ENCODE measurements at regions not wholly inside any gene's neighbourhood (a gene's known extent, or its start where the extent isn't known, plus 50 kb on each side); places are given as distances from the start of the nearest gene placed in this dataset.
A peak's percentile ranks its signal among the peaks of the same experiment; 100 is the strongest.

DNA sequence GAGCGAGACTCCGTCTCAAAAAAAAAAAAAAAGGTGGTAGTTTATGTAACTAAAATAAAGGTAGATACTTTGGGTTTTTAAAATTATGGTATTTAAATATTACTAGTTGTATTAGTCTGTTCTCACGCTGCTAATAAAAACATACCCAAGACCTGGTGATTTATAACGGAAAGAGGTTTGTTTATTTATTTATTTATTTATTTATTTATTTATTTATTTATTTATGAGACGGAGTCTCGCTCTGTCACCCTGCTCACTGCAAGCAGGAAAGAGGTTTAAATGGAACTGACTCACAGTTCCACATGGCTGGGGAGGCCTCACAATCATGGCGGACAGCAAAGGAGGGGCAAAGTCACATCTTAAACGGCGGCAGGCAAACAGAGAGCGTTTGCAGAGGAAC is 196.0 kb downstream of the CALCRL start:
- no peak overlapping the region for H3K4me2 ChIP-seq (ENCODE audit: low read length, poor library complexity, severe bottlenecking)
- no peak overlapping the region for H3K18ac ChIP-seq (ENCODE audit: low read depth in 1 of 2, low read length in 2 of 2)
- H2AFZ ChIP-seq (ENCODE audit: low read depth, low read length), result no peak overlapping the region
- H2BK15ac ChIP-seq (ENCODE audit: low read depth, poor library complexity, severe bottlenecking), result no peak overlapping the region
- no peaks in the 10 kb centered on the region for H3K27me3 ChIP-seq (ENCODE audit: control insufficient read depth in 1 of 2, insufficient read depth in 1 of 2, low read length in 2 of 2)
- no peak overlapping the region for H2BK120ac ChIP-seq (ENCODE audit: low read depth, low read length)
- H3K4ac ChIP-seq (ENCODE audit: low read depth in 1 of 2, low read length in 2 of 2), result no peak overlapping the region
- H3K4me3 ChIP-seq (ENCODE audit: insufficient read depth in 1 of 2, low read depth in 1 of 2, low read length in 2 of 2), result no peak overlapping the region
- H3K23ac ChIP-seq (ENCODE audit: low read length in 2 of 2), result no peak overlapping the region
- WGBS, result over 99% methylated on average over 8 of the region's 10 CpGs
- H3K14ac ChIP-seq (ENCODE audit: low read length in 2 of 2), result no peak overlapping the region
- H3K36me3 ChIP-seq (ENCODE audit: control insufficient read depth in 1 of 2, insufficient read depth in 2 of 2, low read depth in 1 of 2, low read length in 2 of 2), result no peaks in the 10 kb centered on the region
- H3K4me1 ChIP-seq (ENCODE audit: control insufficient read depth, insufficient read depth, low read depth, low read length), result no peaks in the 10 kb centered on the region
- no peaks in the 10 kb centered on the region for H3K79me1 ChIP-seq (replicated peaks; ENCODE audit: low read length, poor library complexity, severe bottlenecking)
- H4K91ac ChIP-seq (ENCODE audit: low read length), result no peak overlapping the region
- no peak overlapping the region for H3K27ac ChIP-seq (ENCODE audit: low read length, poor library complexity, severe bottlenecking)
- no peak for DNase-seq
- H3K9me3 ChIP-seq (ENCODE audit: control insufficient read depth, low read length), result no peaks in the 10 kb centered on the region
- no peak overlapping the region for H2BK12ac ChIP-seq (ENCODE audit: low read length in 2 of 2)
- H2AK5ac ChIP-seq (ENCODE audit: low read length, severe bottlenecking), result no peak overlapping the region
- H4K8ac ChIP-seq (ENCODE audit: low read length), result no peak overlapping the region
- H2BK5ac ChIP-seq (ENCODE audit: low read depth, low read length, poor library complexity, severe bottlenecking), result no peak overlapping the region
- no peak overlapping the region for H3K9ac ChIP-seq (ENCODE audit: low read length)

DNA sequence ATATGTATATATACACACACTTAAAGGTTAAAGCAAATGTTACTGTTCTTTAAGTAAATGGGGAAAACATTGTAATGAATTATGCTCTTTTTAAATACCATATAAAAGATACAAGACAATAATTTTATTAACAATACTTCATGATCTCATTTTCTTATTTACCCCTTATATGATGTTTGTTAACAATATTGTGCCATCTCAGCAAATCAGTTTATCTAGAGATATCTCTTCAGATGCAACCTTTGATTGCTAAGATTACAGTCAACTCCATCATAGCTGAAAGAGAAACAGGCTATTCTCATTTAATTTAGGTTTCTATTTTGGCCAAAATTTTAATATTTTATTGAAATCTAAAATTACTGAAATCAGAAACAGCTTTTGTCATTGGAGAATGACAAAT is 197.9 kb downstream of the CALCRL start:
- Histone ChIP-seq H3K36me3 (ENCODE audit: control insufficient read depth in 1 of 2, insufficient read depth in 2 of 2, low read depth in 1 of 2, low read length in 2 of 2) (no peaks in the 10 kb centered on the region), H3K23ac (ENCODE audit: low read length in 2 of 2) (no peak overlapping the region), H3K14ac (ENCODE audit: low read length in 2 of 2) (no peak overlapping the region), H2AFZ (ENCODE audit: low read depth, low read length) (no peak overlapping the region), H2BK15ac (ENCODE audit: low read depth, poor library complexity, severe bottlenecking) (no peak overlapping the region), H3K27ac (ENCODE audit: low read length, poor library complexity, severe bottlenecking) (no peak overlapping the region), H3K27me3 (ENCODE audit: control insufficient read depth in 1 of 2, insufficient read depth in 1 of 2, low read length in 2 of 2) (no peaks in the 10 kb centered on the region), H2BK5ac (ENCODE audit: low read depth, low read length, poor library complexity, severe bottlenecking) (no peak overlapping the region), H2BK120ac (ENCODE audit: low read depth, low read length) (no peak overlapping the region), H3K18ac (ENCODE audit: low read depth in 1 of 2, low read length in 2 of 2) (no peak overlapping the region), H2BK12ac (ENCODE audit: low read length in 2 of 2) (no peak overlapping the region), H4K91ac (ENCODE audit: low read length) (no peak overlapping the region), H3K9me3 (ENCODE audit: control insufficient read depth, low read length) (no peaks in the 10 kb centered on the region), H3K9ac (ENCODE audit: low read length) (no peak overlapping the region), H3K4me2 (ENCODE audit: low read length, poor library complexity, severe bottlenecking) (no peak overlapping the region), H2AK5ac (ENCODE audit: low read length, severe bottlenecking) (no peak overlapping the region), H3K4me1 (ENCODE audit: control insufficient read depth, insufficient read depth, low read depth, low read length) (no peaks in the 10 kb centered on the region), H3K79me1 (replicated peaks; ENCODE audit: low read length, poor library complexity, severe bottlenecking) (no peaks in the 10 kb centered on the region), H4K8ac (ENCODE audit: low read length) (no peak overlapping the region), H3K4ac (ENCODE audit: low read depth in 1 of 2, low read length in 2 of 2) (no peak overlapping the region), H3K4me3 (ENCODE audit: insufficient read depth in 1 of 2, low read depth in 1 of 2, low read length in 2 of 2) (no peak overlapping the region)
- DNase-seq, result no peak

- H3K14ac ChIP-seq (ENCODE audit: low read length in 2 of 2), result no peak overlapping the region
- H2BK12ac ChIP-seq (ENCODE audit: low read length in 2 of 2), result no peak overlapping the region
- H3K36me3 ChIP-seq (ENCODE audit: control insufficient read depth in 1 of 2, insufficient read depth in 2 of 2, low read depth in 1 of 2, low read length in 2 of 2), result no peaks in the 10 kb centered on the region
- H2BK5ac ChIP-seq (ENCODE audit: low read depth, low read length, poor library complexity, severe bottlenecking), result no peak overlapping the region
- peak overlapping the region; percentile 14 for H2AFZ ChIP-seq (ENCODE audit: low read depth, low read length)
- H3K4me3 ChIP-seq (ENCODE audit: insufficient read depth in 1 of 2, low read depth in 1 of 2, low read length in 2 of 2), result no peak overlapping the region
- H2BK120ac ChIP-seq (ENCODE audit: low read depth, low read length), result no peak overlapping the region
- no peak for DNase-seq
- H3K9me3 ChIP-seq (ENCODE audit: control insufficient read depth, low read length), result no peaks in the 10 kb centered on the region
- H3K27me3 ChIP-seq (ENCODE audit: control insufficient read depth in 1 of 2, insufficient read depth in 1 of 2, low read length in 2 of 2), result no peaks in the 10 kb centered on the region
- 100% methylated on average over 1 of the region's 2 CpGs for WGBS
- no peaks in the 10 kb centered on the region for H3K4me1 ChIP-seq (ENCODE audit: control insufficient read depth, insufficient read depth, low read depth, low read length)
- no peak overlapping the region for H4K91ac ChIP-seq (ENCODE audit: low read length)
- no peak overlapping the region for H4K8ac ChIP-seq (ENCODE audit: low read length)
- H3K4ac ChIP-seq (ENCODE audit: low read depth in 1 of 2, low read length in 2 of 2), result no peak overlapping the region
- no peak overlapping the region for H3K27ac ChIP-seq (ENCODE audit: low read length, poor library complexity, severe bottlenecking)
- no peak overlapping the region for H3K23ac ChIP-seq (ENCODE audit: low read length in 2 of 2)
- no peak overlapping the region for H3K9ac ChIP-seq (ENCODE audit: low read length)
- no peaks in the 10 kb centered on the region for H3K79me1 ChIP-seq (replicated peaks; ENCODE audit: low read length, poor library complexity, severe bottlenecking)
- H2AK5ac ChIP-seq (ENCODE audit: low read length, severe bottlenecking), result no peak overlapping the region
- no peak overlapping the region for H2BK15ac ChIP-seq (ENCODE audit: low read depth, poor library complexity, severe bottlenecking)
- no peak overlapping the region for H3K18ac ChIP-seq (ENCODE audit: low read depth in 1 of 2, low read length in 2 of 2)
- H3K4me2 ChIP-seq (ENCODE audit: low read length, poor library complexity, severe bottlenecking), result no peak overlapping the region
These were observed 214.2 kb downstream of the CALCRL start for GRCh38 chr2:187233811-187234210.

DNA sequence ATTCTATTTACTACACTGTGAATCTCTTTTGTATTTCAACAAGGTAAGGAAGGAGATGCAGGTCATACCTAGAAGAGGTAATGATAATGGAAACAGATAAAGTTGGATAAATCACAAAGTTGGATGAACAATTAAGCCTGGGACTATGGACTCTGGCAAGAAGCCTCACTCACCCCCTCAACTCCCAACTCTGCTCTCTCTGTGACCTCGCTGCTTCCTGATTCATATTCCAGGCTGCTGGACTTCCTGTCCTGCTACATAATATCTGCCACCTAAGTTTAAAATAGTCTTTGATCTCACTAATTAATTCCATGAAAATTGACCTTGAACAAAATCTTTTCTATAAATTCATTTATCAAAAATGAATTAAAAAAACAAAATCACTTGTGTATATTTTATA is 215.3 kb downstream of the CALCRL start:
- Histone ChIP-seq H3K14ac (ENCODE audit: low read length in 2 of 2) (no peak overlapping the region), H4K8ac (ENCODE audit: low read length) (no peak overlapping the region), H3K4me1 (ENCODE audit: control insufficient read depth, insufficient read depth, low read depth, low read length) (no peaks in the 10 kb centered on the region), H2BK12ac (ENCODE audit: low read length in 2 of 2) (no peak overlapping the region), H2AFZ (ENCODE audit: low read depth, low read length) (no peak overlapping the region), H3K23ac (ENCODE audit: low read length in 2 of 2) (no peak overlapping the region), H3K4me3 (ENCODE audit: insufficient read depth in 1 of 2, low read depth in 1 of 2, low read length in 2 of 2) (no peak overlapping the region), H4K91ac (ENCODE audit: low read length) (no peak overlapping the region), H2AK5ac (ENCODE audit: low read length, severe bottlenecking) (no peak overlapping the region), H3K4me2 (ENCODE audit: low read length, poor library complexity, severe bottlenecking) (no peak overlapping the region), H3K36me3 (ENCODE audit: control insufficient read depth in 1 of 2, insufficient read depth in 2 of 2, low read depth in 1 of 2, low read length in 2 of 2) (no peaks in the 10 kb centered on the region), H3K9me3 (ENCODE audit: control insufficient read depth, low read length) (no peaks in the 10 kb centered on the region), H3K18ac (ENCODE audit: low read depth in 1 of 2, low read length in 2 of 2) (no peak overlapping the region), H3K9ac (ENCODE audit: low read length) (no peak overlapping the region), H3K27ac (ENCODE audit: low read length, poor library complexity, severe bottlenecking) (no peak overlapping the region), H3K27me3 (ENCODE audit: control insufficient read depth in 1 of 2, insufficient read depth in 1 of 2, low read length in 2 of 2) (no peaks in the 10 kb centered on the region), H3K79me1 (replicated peaks; ENCODE audit: low read length, poor library complexity, severe bottlenecking) (no peaks in the 10 kb centered on the region), H2BK15ac (ENCODE audit: low read depth, poor library complexity, severe bottlenecking) (no peak overlapping the region), H3K4ac (ENCODE audit: low read depth in 1 of 2, low read length in 2 of 2) (no peak overlapping the region), H2BK120ac (ENCODE audit: low read depth, low read length) (no peak overlapping the region), H2BK5ac (ENCODE audit: low read depth, low read length, poor library complexity, severe bottlenecking) (no peak overlapping the region)
- no peak for DNase-seq
- WGBS, result 91% methylated on average over 1 of the region's 1 CpG
